Osteoblast (primary cell): ENCODE measurements at regions not wholly inside any gene's neighbourhood (a gene's known extent, or its start where the extent isn't known, plus 50 kb on each side); places are given as distances from the start of the nearest gene placed in this dataset.

Experiments used
- DNase-seq: peaks from one replicate; pipeline ENCODE4 v3.0.0; 2011; ENCODE audit warnings: low spot score, mixed read lengths; ENCODE audit not compliant: insufficient read length; ENCODE audit errors: missing footprints
- H2AFZ ChIP-seq: 2 replicates; pipeline ENCODE4 v1.6.0; 2011; ENCODE audit warnings: mild to moderate bottlenecking, low read length
- H3K27ac ChIP-seq: 2 replicates; pipeline ENCODE4 v1.5.1; 2011; ENCODE audit warnings: mild to moderate bottlenecking, low read depth, low read length, moderate library complexity
- H3K27me3 ChIP-seq: 2 replicates; pipeline ENCODE4 v1.6.0; 2012; ENCODE audit warnings: mild to moderate bottlenecking, control low read depth, inconsistent platforms, low read length, moderate library complexity; ENCODE audit not compliant: insufficient read depth
- H3K36me3 ChIP-seq: 2 replicates; pipeline ENCODE4 v1.5.1; 2011; ENCODE audit warnings: mild to moderate bottlenecking, low read length, control low read depth, moderate library complexity; ENCODE audit not compliant: insufficient read depth
- H3K4me1 ChIP-seq: 2 replicates; pipeline ENCODE4 v1.5.1; 2011; ENCODE audit warnings: mild to moderate bottlenecking, low read length, control low read depth, moderate library complexity; ENCODE audit not compliant: insufficient read depth
- H3K4me2 ChIP-seq: 2 replicates; pipeline ENCODE4 v1.6.0; 2011; ENCODE audit warnings: mild to moderate bottlenecking, low read length; ENCODE audit not compliant: insufficient read depth
- H3K4me3 ChIP-seq: fragments of 200-600 bp; sonication (generic); 3 replicates; pipeline ENCODE4 v1.5.1; 2012; ENCODE audit warnings: mild to moderate bottlenecking, low read length, inconsistent platforms; ENCODE audit not compliant: insufficient read depth
- H3K79me2 ChIP-seq: 2 replicates; pipeline ENCODE4 v1.6.0; 2012; ENCODE audit warnings: mild to moderate bottlenecking, low read length, control low read depth, inconsistent platforms; ENCODE audit not compliant: insufficient read depth
- H3K9me3 ChIP-seq: 2 replicates; pipeline ENCODE4 v1.5.1; 2011; ENCODE audit warnings: low read depth, low read length, control low read depth
- H4K20me1 ChIP-seq: 2 replicates; pipeline ENCODE4 v1.6.0; 2012; ENCODE audit warnings: mild to moderate bottlenecking, low read length, control low read depth; ENCODE audit not compliant: insufficient read depth
- TF ChIP-seq, protein P1 (sequence below): IDR thresholded peaks from 2 replicates; pipeline ENCODE4 v1.5.1; 2011; ENCODE audit warnings: mild to moderate bottlenecking, low read depth, low read length, moderate library complexity; ENCODE audit errors: extremely low read depth

DNA sequence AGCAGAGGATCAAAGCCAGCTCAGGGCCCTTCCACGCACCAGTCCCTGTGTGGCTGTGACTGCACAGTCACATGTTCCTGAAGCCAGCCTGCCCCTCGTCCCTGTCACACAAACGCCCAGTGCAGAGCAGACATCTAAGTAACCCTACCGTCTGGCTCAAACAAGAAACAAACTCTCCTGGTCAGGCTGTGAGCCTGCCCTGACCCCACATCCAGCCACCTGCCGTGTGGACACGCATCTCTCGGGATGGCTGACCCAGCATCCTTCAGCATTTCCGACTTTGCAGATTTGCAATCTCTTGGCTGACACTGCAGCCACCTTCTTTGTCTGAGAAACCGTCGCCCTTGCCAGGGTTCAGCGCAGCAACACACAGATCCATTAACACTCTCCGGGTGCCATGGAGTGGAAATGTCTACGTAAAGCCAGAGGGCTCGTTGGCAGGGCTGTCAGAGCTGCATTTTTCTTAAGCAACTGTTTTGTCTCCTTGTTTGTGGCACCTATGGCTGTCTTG lies 82.3 kb upstream of the ASAP2 start:
- Histone ChIP-seq H3K79me2 (no peaks in the 10 kb centered on the region), H3K4me2 (no peak overlapping the region), H3K27me3 (no peaks in the 10 kb centered on the region), H3K9me3 (no peaks in the 10 kb centered on the region), H2AFZ (no peak overlapping the region), H3K27ac (no peak overlapping the region), H3K4me1 (no peaks in the 10 kb centered on the region), H3K4me3 (no peak overlapping the region), H4K20me1 (no peaks in the 10 kb centered on the region), H3K36me3 (no peaks in the 10 kb centered on the region)
- DNase-seq: no peak
- TF ChIP-seq, protein P1, sequence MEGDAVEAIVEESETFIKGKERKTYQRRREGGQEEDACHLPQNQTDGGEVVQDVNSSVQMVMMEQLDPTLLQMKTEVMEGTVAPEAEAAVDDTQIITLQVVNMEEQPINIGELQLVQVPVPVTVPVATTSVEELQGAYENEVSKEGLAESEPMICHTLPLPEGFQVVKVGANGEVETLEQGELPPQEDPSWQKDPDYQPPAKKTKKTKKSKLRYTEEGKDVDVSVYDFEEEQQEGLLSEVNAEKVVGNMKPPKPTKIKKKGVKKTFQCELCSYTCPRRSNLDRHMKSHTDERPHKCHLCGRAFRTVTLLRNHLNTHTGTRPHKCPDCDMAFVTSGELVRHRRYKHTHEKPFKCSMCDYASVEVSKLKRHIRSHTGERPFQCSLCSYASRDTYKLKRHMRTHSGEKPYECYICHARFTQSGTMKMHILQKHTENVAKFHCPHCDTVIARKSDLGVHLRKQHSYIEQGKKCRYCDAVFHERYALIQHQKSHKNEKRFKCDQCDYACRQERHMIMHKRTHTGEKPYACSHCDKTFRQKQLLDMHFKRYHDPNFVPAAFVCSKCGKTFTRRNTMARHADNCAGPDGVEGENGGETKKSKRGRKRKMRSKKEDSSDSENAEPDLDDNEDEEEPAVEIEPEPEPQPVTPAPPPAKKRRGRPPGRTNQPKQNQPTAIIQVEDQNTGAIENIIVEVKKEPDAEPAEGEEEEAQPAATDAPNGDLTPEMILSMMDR: no peak

DNA sequence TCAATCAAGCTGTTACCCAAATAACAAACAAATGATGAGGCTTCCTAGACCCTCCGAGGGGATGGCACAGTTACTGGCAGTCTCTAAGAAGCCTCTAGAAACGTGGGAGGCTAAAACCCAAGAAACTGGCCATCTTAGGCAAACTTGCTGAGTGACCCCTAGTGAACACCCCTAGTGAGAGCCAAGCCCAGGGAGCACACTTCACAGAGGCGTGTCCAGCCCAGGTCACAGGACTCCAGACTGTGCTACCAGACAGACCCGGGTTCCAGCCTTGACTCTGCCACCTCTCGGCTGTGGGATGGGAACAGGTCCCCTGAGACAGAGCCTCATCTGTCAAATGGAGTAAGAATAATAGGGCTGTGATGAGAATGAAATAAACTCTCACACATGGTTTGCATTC lies 83.5 kb upstream of the ASAP2 start:
- no peak overlapping the region for H3K27ac ChIP-seq
- H4K20me1 ChIP-seq: no peaks in the 10 kb centered on the region
- no peaks in the 10 kb centered on the region for H3K4me1 ChIP-seq
- H2AFZ ChIP-seq: no peak overlapping the region
- H3K79me2 ChIP-seq: no peaks in the 10 kb centered on the region
- no peaks in the 10 kb centered on the region for H3K27me3 ChIP-seq
- TF ChIP-seq, protein P1: no peak
- DNase-seq: no peak
- H3K4me2 ChIP-seq: no peak overlapping the region
- H3K36me3 ChIP-seq: no peaks in the 10 kb centered on the region
- no peaks in the 10 kb centered on the region for H3K9me3 ChIP-seq
- no peak overlapping the region for H3K4me3 ChIP-seq

DNA sequence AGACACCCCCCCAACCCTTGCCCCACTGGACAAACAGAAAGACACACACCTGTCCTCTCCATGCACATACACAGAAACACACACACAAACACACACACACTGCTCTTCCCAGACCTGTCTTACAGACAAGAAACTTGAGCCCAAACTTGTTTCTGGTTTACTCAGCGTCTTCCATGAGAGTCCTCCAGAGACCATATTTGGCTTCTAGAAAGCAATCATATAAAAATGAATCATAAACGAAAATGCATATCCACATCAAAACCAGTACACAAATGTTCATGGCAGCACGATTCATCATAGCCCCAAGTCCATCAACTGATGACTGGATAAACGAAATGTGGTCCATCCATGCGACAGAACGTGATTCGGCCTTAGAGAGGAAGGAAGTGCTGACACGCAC lies 84.2 kb upstream of the ASAP2 start:
- no peak overlapping the region for H3K4me3 ChIP-seq
- no peak overlapping the region for H3K4me2 ChIP-seq
- no peaks in the 10 kb centered on the region for H3K9me3 ChIP-seq
- no peaks in the 10 kb centered on the region for H3K4me1 ChIP-seq
- no peak overlapping the region for H3K27ac ChIP-seq
- no peaks in the 10 kb centered on the region for H3K36me3 ChIP-seq
- TF ChIP-seq, protein P1: no peak
- H3K27me3 ChIP-seq: no peaks in the 10 kb centered on the region
- H3K79me2 ChIP-seq: no peaks in the 10 kb centered on the region
- H4K20me1 ChIP-seq: no peaks in the 10 kb centered on the region
- DNase-seq: no peak
- H2AFZ ChIP-seq: no peak overlapping the region

DNA sequence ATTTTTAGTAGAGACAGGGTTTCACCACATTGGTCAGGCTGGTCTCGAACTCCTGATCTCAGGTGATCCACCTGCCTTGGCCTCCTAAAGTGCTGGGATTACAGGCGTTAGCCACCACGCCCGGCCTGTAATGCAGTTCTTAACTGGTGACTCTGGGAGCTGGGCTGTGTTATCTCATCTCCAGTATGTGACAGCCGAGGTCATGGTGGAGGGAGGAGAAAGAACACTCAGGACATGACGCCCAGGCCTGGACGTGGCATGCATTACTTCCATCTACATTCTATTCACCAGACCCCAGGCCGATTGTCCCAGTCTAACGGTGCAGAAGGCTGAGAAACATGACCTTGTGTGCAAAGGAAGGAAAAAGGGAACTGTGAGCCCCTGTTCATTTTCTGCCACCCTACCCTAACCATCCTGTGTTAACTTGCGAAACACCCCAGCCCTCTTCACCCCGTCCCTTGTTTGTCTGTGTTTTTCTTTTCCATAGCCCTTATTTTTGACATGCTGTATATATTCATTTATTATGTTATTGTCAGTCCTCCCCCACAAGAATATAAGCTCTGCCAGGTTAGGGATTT lies 88.1 kb upstream of the ASAP2 start:
- H3K4me1 ChIP-seq: no peaks in the 10 kb centered on the region
- TF ChIP-seq, protein P1: no peak
- no peaks in the 10 kb centered on the region for H4K20me1 ChIP-seq
- no peak for DNase-seq
- no peaks in the 10 kb centered on the region for H3K27me3 ChIP-seq
- H3K4me3 ChIP-seq: no peak overlapping the region
- no peaks in the 10 kb centered on the region for H3K79me2 ChIP-seq
- no peaks in the 10 kb centered on the region for H3K36me3 ChIP-seq
- no peaks in the 10 kb centered on the region for H3K9me3 ChIP-seq
- H3K4me2 ChIP-seq: no peak overlapping the region
- H3K27ac ChIP-seq: no peak overlapping the region
- H2AFZ ChIP-seq: no peak overlapping the region
